Adrenal gland (tissue), 5 donors: ENCODE measurements at regions not wholly inside any gene's neighbourhood (a gene's known extent, or its start where the extent isn't known, plus 50 kb on each side); places are given as distances from the start of the nearest gene placed in this dataset.

ENCODE experiments used
- POLR2A ChIP-seq, 2 donors: fragments of 450-650 bp; IDR thresholded peaks; one replicate each; pipeline ENCODE4 v1.6.1; 2017; ENCODE audit warnings: antibody characterized with exemption in 2 of 2, mild to moderate bottlenecking in 2 of 2, moderate library complexity in 1 of 2
- TF ChIP-seq, protein P1 (sequence below), 6 experiments: fragments of 450-650 bp in 4 of 6; fragments of 200-600 bp in 2 of 6; sonication (generic) in 1 of 6; IDR thresholded peaks; 1 replicate in 5 of 6; 2 replicates in 1 of 6; pipeline versions ENCODE4 v1.5.1 to v1.8.0; 2016 to 2021; ENCODE audit warnings: antibody characterized with exemption in 6 of 6, mild to moderate bottlenecking in 2 of 6, moderate library complexity in 1 of 6
- donor health status: DM: no; HTN: no; CAD: no.

DNA sequence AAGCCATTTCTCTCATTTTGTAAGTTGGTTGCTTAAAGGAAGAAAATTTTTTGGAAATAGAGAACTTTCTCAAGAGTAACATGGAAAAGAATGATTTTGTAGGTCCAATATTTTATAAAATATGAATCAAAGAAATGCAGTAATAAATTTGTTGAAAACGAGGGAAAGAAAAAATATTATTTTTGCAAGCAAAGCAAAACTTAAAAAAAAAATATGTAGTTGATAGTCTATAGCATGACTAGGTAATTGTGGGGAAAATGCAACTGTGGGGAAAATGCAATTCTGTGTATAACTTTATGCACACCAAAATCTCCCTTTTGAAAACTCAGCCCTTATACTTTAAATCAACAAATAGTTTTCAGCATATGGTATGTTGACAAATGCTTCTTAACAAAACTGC, 604.0 kb upstream of the AGTR1 start:
- TF ChIP-seq, protein P1, sequence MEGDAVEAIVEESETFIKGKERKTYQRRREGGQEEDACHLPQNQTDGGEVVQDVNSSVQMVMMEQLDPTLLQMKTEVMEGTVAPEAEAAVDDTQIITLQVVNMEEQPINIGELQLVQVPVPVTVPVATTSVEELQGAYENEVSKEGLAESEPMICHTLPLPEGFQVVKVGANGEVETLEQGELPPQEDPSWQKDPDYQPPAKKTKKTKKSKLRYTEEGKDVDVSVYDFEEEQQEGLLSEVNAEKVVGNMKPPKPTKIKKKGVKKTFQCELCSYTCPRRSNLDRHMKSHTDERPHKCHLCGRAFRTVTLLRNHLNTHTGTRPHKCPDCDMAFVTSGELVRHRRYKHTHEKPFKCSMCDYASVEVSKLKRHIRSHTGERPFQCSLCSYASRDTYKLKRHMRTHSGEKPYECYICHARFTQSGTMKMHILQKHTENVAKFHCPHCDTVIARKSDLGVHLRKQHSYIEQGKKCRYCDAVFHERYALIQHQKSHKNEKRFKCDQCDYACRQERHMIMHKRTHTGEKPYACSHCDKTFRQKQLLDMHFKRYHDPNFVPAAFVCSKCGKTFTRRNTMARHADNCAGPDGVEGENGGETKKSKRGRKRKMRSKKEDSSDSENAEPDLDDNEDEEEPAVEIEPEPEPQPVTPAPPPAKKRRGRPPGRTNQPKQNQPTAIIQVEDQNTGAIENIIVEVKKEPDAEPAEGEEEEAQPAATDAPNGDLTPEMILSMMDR (IDR thresholded peaks at IDR 0.05) = no peak
- TF ChIP-seq POLR2A (IDR thresholded peaks at IDR 0.05) = no peak
